GM21515 (cell line): ENCODE measurements at regions not wholly inside any gene's neighbourhood (a gene's known extent, or its start where the extent isn't known, plus 50 kb on each side); places are given as distances from the start of the nearest gene placed in this dataset.

Source experiments
- ATAC-seq: cut with Tn5 transposase; IDR thresholded peaks from one replicate; pipeline ENCODE4 v1.9.1; 2021; ENCODE audit not compliant: unreplicated experiment

DNA sequence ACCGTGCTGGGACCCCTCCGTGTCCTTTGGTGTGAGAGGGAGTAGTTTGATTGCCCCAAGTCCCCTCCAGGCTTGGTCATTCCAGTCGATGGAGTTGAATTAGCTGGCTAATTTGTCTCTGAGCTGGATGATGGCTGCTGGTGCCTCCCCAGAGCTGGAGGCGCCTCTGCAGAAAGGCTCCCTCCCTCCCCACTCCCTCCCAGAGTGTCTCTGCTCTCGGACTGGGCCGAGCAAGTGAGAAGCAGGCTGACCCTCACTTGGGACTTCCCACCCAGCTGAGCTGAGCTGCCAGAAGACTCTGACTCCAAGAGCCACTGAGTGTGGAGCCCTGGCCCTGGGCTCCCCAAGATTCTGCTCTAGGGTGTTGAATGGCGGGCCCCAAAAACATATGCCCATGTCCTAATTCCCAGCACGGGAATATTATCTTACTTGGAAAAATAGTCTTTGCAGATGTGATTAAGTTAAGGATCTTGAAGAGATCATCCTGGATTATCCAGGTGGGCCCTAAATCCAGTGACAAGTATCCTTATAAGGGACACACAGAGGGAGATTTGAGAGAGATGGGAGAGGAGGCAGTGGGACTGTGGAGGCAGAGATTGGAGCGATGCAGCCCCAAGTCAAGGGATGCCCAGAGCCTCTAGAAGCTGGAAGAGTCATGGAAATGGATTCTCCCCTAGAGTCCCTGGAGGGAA lies 60.7 kb upstream of the TLE3 start:
- no peak for ATAC-seq

DNA sequence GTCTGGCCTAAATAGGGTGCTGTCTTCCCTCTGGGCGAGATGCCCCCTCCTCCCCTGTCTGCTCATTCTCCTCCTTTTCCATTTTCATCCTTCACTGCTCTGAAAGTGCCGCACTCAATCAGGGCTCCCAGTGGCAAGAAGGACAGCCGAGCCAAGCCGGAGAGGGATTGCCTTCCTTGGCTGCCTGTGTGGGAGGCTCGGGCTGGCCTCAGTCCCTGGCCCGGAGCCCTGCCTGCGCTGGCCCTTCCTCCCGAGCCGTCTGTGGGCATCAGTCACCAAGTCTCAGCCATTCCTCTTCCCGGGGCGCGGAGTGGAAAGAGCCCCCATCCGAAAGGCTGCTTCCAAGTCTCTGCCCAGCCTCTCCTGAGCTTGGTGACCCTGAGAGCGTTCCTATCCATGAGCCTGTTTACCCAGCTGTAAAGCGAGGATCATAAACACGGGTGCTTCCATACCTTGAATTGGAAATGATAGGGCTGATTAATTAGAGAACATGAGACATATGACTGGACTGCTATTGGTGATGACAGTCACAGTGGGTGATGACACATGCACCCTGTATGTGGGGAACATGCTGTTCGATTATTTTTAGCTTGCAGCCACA lies 59.1 kb upstream of the TLE3 start:
- ATAC-seq, result no peak

DNA sequence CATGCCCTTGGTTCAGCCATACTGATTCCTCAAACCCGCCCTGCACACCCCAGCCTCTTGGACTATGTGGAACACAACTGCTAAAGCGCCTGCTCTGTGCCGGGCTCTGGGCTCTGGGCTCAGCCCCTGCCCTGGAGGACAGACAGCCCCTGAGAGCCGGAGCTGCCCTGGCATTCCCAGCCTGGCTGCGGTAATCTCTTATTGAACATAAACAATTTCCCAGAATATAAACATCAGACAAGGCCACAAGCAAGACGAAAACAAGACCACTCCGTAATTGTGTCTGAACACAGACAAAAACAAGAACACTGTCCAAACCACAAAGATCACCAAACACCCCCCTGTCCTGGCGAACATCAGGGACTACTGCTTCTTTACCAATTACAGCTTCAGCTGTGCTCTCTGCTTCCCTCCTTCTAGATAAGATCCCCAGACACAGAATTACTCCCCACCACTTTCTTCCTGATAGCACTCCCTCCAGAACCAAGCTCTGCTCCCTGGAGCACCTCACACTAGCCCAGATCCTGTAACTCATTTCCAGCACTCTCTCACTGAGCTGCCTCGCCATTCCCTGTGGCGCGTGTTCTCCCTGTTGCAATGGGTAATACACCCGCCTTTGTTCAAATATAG lies 57.1 kb upstream of the TLE3 start:
- no peak for ATAC-seq

DNA sequence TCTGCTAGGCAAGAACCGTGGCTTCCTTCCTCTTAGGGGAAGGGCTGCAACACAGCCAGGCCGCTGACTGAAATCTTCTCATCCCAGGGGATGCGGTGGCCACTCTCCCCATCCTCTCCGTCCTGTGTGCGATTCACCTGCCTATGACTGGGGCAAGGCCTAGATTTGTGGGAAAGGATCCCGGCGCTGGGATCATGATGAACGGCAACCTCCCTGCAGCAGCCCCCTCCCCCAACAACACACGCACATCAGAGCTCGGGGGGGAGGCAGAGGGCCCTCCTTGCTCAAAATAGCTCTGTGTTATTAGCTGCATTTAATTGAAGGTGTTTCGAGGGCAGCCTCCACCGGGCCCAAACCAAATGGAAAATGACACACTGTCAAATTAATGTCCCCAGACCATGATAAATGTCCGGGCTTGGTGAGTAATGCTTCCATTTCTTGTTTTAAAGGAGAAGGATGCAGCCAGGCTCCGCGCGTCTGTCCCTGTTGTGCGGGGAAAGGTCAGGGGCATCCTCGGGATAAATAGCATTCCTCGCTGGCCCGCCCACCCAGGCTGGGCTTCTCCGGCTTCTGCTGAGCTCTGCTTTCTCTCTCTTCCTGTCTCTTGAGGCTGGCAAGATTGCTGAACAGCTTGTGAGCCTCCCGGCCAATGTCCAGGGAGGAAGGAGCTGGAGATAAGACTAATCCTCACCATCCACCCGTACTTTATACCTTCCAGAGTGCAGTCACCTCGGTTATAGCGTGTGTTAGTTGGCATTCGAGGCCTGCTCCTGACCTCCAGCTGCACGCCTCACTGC lies 56.4 kb upstream of the TLE3 start:
- ATAC-seq, result no peak

DNA sequence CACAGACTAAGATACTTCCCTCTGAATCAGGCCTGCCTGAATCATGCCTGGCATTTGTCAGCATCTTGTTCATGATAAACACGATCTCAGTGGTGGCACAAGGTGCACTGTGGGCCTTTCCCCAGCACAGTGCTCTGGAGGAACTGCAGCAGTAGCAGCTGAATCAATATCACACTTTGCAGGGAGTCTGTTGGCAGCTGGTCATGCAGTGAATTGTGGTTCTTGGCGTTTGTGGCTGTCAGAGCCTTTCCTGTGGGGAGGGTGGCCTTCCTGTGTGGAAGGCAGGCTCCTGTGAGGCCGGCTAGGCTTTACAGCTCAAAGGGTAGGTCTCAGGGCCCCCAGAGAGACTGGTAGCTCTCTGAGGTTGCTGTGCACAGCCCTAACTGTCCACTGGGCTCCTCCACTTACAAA lies 54.4 kb upstream of the TLE3 start:
- ATAC-seq, result no peak

DNA sequence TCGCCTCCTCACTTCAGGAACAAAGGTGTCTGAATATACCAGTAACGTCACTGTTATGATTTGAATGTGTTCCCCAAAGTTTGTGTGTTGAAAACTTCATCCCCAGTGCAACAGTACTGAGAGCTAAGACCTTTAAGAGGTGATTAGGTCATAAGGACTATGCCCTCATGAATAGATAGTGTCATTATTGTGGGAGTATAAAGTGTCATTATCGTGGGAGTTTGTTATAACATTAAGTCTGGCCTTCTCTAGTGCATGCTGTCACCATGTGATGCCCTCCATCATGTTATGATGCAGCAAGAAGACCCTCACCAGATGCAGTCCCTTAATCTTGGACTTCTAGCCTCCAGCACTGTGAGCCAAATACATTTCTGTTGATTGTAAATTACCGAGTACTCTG lies 53.7 kb upstream of the TLE3 start:
- no peak for ATAC-seq

DNA sequence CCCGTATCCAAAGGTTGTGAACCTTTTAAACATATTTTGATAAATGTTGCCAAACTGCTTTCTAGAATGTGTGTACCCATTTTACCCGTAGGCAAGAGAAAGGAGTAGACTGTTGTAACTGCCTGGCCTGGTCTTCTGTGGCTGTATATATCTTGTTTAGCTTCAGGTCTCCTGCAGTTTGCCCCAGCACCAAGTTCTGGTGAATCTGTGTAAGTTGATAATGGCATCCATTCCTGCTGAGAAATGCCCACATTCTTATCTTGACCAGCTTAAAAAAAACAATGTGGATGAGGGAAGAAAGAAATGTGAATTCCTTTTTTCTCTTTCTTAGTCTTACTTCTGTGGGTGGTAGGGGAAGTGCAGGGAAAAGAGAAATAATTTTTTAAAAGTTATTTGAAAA lies 53.3 kb upstream of the TLE3 start:
- ATAC-seq, result no peak

DNA sequence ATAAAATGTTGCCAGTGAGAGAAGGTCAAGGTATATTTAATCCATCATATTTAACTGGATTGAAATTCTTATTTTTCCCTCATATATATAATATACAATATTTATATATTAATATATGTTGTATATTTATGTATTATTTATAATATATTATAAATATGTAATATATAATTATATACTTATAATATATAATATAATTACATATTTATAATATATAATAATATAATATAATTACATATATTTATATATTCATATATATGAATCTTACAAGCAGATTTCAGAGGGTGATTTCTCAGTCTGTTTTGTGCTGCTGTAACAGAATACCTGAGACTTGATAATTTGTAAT lies 52.7 kb upstream of the TLE3 start:
- ATAC-seq, result no peak

DNA sequence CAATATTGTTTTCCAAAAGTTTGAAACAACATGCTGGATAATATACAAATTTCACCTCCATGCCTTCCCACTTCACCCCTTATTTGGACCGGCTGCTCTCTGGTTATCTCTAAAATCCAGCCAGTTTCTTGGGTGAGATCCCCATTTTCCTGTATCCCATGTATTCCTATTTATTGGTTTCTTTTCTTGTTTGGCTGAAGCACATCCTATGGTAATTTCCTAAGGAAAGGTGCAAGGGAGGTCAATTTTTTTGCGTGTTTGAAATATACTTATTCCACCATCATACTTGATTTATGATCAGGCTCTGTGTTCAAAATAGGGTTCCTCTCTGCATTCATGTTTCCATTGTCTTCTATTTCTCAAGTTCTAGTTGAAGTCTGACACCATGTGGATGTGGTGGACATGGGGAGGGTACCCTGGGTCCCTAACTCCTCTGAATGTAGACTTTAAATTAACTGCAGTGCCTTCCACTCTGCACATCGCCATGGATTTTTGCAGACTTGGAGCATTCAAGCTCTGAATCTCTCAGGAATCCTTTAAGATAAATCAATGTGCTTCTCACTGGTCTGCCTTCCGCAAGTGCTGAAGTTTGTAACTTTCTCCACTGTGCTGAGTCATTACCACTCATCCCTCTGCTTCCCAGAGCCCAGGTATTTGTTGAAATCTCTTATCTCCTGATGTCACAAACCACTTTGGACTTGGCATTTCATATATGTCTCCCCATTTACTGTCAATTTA lies 52.1 kb upstream of the TLE3 start:
- ATAC-seq, result no peak

DNA sequence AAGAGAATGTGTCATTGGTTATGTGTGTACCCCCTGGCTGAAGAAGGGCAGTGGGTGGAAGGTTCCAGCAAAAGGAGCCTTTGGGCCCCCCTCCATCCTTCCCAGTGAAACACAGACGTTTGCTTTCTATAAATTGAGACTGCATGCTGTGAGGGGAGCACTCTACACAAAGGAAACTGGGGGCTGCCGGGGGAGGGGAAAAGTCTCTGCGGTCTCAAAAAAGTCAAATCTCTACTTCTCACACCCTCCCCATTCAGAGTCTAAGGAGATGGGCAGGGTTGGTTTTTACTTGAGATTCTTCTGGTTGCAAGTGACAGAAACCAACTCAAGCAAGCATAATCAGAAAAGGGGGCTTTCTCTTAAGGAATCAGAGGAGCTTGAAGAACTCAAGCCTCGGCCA lies 50.1 kb upstream of the TLE3 start:
- ATAC-seq, result no peak
